ENCODE measurements at regions not wholly inside any gene's neighbourhood (a gene's known extent, or its start where the extent isn't known, plus 50 kb on each side); places are given as distances from the start of the nearest gene placed in this dataset.

DNA sequence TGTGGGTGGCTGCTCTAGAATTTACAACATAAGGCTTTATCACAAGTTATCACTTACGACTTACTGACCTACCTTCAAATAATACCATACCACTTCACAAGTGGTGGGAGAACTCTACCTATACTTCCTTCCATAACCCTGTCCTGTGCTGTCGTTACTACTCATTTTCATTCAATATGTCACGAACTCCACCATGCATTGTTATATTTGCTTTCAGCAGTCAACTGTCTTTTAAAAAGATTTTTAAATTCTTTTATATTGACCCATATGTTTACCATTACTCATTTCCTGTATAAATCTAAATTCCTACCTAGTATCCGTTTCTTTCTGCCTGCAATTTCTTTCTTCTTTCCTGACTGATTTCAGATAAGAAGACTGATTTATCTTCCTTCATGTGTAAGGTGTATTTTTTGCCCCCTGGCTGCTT lies 200.0 kb downstream of the KLF12 start:
- Mint-ChIP-seq H3K36me3 (ENCODE audit: low read depth) (peaks cover 20% of the 10 kb centered on the region), H3K27me3 (ENCODE audit: low read depth) (no peaks in the 10 kb centered on the region), H3K4me3 (no peak overlapping the region), H3K4me1 (peaks cover 36% of the 10 kb centered on the region), H3K27ac (peak overlapping the region in 1 of 3 experiments; percentile 21), H3K9me3 (no peaks in the 10 kb centered on the region)
- TF ChIP-seq, protein P1, sequence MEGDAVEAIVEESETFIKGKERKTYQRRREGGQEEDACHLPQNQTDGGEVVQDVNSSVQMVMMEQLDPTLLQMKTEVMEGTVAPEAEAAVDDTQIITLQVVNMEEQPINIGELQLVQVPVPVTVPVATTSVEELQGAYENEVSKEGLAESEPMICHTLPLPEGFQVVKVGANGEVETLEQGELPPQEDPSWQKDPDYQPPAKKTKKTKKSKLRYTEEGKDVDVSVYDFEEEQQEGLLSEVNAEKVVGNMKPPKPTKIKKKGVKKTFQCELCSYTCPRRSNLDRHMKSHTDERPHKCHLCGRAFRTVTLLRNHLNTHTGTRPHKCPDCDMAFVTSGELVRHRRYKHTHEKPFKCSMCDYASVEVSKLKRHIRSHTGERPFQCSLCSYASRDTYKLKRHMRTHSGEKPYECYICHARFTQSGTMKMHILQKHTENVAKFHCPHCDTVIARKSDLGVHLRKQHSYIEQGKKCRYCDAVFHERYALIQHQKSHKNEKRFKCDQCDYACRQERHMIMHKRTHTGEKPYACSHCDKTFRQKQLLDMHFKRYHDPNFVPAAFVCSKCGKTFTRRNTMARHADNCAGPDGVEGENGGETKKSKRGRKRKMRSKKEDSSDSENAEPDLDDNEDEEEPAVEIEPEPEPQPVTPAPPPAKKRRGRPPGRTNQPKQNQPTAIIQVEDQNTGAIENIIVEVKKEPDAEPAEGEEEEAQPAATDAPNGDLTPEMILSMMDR (IDR thresholded peaks at IDR 0.05; ENCODE audit: unreplicated experiment in 3 of 3): no peak

DNA sequence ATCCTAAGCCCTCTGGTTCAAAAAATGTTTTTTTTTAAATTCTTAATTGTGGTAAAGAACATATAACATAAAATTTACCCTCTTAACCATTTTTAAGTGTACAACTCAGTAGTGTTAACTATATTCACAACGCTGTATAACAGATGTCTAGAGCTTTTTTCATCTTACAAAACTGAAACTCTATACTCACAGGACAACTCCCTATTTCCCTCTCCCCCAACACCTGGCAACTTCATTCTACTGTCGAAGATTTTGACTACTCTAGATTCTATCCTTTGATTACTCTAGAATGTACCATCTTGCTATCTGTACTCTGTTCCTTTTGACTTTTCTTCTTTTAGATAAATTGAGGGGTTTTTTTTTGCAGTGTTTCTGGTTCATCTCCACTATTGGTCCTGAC lies 200.4 kb downstream of the KLF12 start:
- H3K27ac Mint-ChIP-seq: peak overlapping the region in 1 of 3 experiments; percentile 21
- H3K36me3 Mint-ChIP-seq (ENCODE audit: low read depth): peaks cover 24% of the 10 kb centered on the region
- TF ChIP-seq, protein P1 (IDR thresholded peaks at IDR 0.05; ENCODE audit: unreplicated experiment in 3 of 3): no peak
- no peaks in the 10 kb centered on the region for H3K27me3 Mint-ChIP-seq (ENCODE audit: low read depth)
- no peak overlapping the region for H3K4me3 Mint-ChIP-seq
- peaks cover 2% of the 10 kb centered on the region for H3K9me3 Mint-ChIP-seq
- H3K4me1 Mint-ChIP-seq: peaks cover 36% of the 10 kb centered on the region

DNA sequence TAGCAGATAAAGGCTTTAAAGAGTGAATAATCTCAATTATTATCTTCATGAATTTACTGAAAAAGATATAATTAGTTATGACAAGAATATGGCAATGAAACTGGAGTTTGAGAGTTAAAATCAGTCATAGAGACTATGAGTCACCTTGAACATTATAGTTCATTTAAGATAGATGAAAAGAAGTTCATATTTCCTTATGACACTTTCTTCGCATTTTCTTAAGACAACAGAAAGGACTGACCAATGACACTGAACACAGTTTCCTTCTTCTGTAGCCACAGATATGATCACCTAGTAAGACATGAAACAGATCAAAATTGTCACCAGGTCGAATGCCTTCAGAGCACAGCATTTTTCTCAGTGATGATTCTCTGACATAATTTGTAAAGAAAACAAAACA lies 202.1 kb downstream of the KLF12 start:
- H3K27ac Mint-ChIP-seq: no peak overlapping the region
- peaks cover 22% of the 10 kb centered on the region for H3K4me1 Mint-ChIP-seq
- H3K4me3 Mint-ChIP-seq: no peak overlapping the region
- H3K27me3 Mint-ChIP-seq (ENCODE audit: low read depth): no peaks in the 10 kb centered on the region
- peaks cover 33% of the 10 kb centered on the region for H3K36me3 Mint-ChIP-seq (ENCODE audit: low read depth)
- TF ChIP-seq, protein P1 (IDR thresholded peaks at IDR 0.05; ENCODE audit: unreplicated experiment in 3 of 3): no peak
- peaks cover 2% of the 10 kb centered on the region for H3K9me3 Mint-ChIP-seq

GRCh38 chr13:73929287-73929932 lies 204.8 kb downstream of the KLF12 start:
- Mint-ChIP-seq H3K27me3 (ENCODE audit: low read depth) (no peaks in the 10 kb centered on the region), H3K9me3 (peaks cover 2% of the 10 kb centered on the region), H3K4me3 (no peak overlapping the region), H3K4me1 (peaks cover 9% of the 10 kb centered on the region), H3K36me3 (ENCODE audit: low read depth) (peaks cover 31% of the 10 kb centered on the region), H3K27ac (no peak overlapping the region)
- TF ChIP-seq, protein P1 (IDR thresholded peaks at IDR 0.05; ENCODE audit: unreplicated experiment in 3 of 3): no peak

- Mint-ChIP-seq H3K27me3 (ENCODE audit: low read depth) (no peaks in the 10 kb centered on the region), H3K4me1 (no peaks in the 10 kb centered on the region), H3K4me3 (no peak overlapping the region), H3K9me3 (peaks cover 2% of the 10 kb centered on the region), H3K36me3 (ENCODE audit: low read depth) (peaks cover 28% of the 10 kb centered on the region), H3K27ac (no peak overlapping the region)
- TF ChIP-seq, protein P1 (IDR thresholded peaks at IDR 0.05; ENCODE audit: unreplicated experiment in 3 of 3): no peak
Observed at GRCh38 chr13:73924607-73925006, 209.6 kb downstream of the KLF12 start.

Data from nephron (organoid).